ENCODE measurements at regions not wholly inside any gene's neighbourhood (a gene's known extent, or its start where the extent isn't known, plus 50 kb on each side); places are given as distances from the start of the nearest gene placed in this dataset.

GRCh38 chr5:166293892-166294291 lies 1997.6 kb upstream of the WWC1 start:
- Histone ChIP-seq H3K4me3 (ENCODE audit: insufficient read depth, low read depth, low read length, poor library complexity, severe bottlenecking) (no peak overlapping the region), H3K9me3 (ENCODE audit: control insufficient read depth, low read length) (peaks cover 4% of the 10 kb centered on the region)

GRCh38 chr5:166302166-166302565 lies 1989.3 kb upstream of the WWC1 start:
- no peak for DNase-seq
- H3K27ac ChIP-seq (ENCODE audit: insufficient read depth, low read length, poor library complexity, severe bottlenecking), result no peak overlapping the region
- no peaks in the 10 kb centered on the region for H3K27me3 ChIP-seq (replicated peaks; ENCODE audit: control insufficient read depth, insufficient read depth, low read length, poor library complexity, severe bottlenecking)
- no peaks in the 10 kb centered on the region for H3K36me3 ChIP-seq (ENCODE audit: control insufficient read depth, insufficient read depth, low read length)
- no peaks in the 10 kb centered on the region for H3K4me1 ChIP-seq (ENCODE audit: control insufficient read depth, insufficient read depth, low read length, poor library complexity, severe bottlenecking)
- no peak overlapping the region for H3K4me3 ChIP-seq (ENCODE audit: insufficient read depth, low read depth, low read length, poor library complexity, severe bottlenecking)
- no peaks in the 10 kb centered on the region for H3K9me3 ChIP-seq (ENCODE audit: control insufficient read depth, low read length)

More at GRCh38 chr5:166293892-166294291, 1997.6 kb upstream of the WWC1 start:
- H3K4me1 ChIP-seq (ENCODE audit: control insufficient read depth, insufficient read depth, low read length, poor library complexity, severe bottlenecking), result no peaks in the 10 kb centered on the region
- no peak overlapping the region for H3K27ac ChIP-seq (ENCODE audit: insufficient read depth, low read length, poor library complexity, severe bottlenecking)
- no peaks in the 10 kb centered on the region for H3K27me3 ChIP-seq (replicated peaks; ENCODE audit: control insufficient read depth, insufficient read depth, low read length, poor library complexity, severe bottlenecking)
- H3K36me3 ChIP-seq (ENCODE audit: control insufficient read depth, insufficient read depth, low read length), result no peaks in the 10 kb centered on the region
- no peak for DNase-seq

GRCh38 chr5:166317425-166317824 lies 1974.0 kb upstream of the WWC1 start:
- no peaks in the 10 kb centered on the region for H3K36me3 ChIP-seq (ENCODE audit: control insufficient read depth, insufficient read depth, low read length)
- H3K9me3 ChIP-seq (ENCODE audit: control insufficient read depth, low read length), result no peaks in the 10 kb centered on the region
- H3K4me1 ChIP-seq (ENCODE audit: control insufficient read depth, insufficient read depth, low read length, poor library complexity, severe bottlenecking), result no peaks in the 10 kb centered on the region
- H3K27ac ChIP-seq (ENCODE audit: insufficient read depth, low read length, poor library complexity, severe bottlenecking), result no peak overlapping the region
- no peaks in the 10 kb centered on the region for H3K27me3 ChIP-seq (replicated peaks; ENCODE audit: control insufficient read depth, insufficient read depth, low read length, poor library complexity, severe bottlenecking)
- H3K4me3 ChIP-seq (ENCODE audit: insufficient read depth, low read depth, low read length, poor library complexity, severe bottlenecking), result no peak overlapping the region
- no peak for DNase-seq

GRCh38 chr5:166320920-166321480 lies 1970.4 kb upstream of the WWC1 start:
- Histone ChIP-seq H3K4me3 (ENCODE audit: insufficient read depth, low read depth, low read length, poor library complexity, severe bottlenecking) (no peak overlapping the region), H3K36me3 (ENCODE audit: control insufficient read depth, insufficient read depth, low read length) (no peaks in the 10 kb centered on the region), H3K27ac (ENCODE audit: insufficient read depth, low read length, poor library complexity, severe bottlenecking) (no peak overlapping the region), H3K9me3 (ENCODE audit: control insufficient read depth, low read length) (no peaks in the 10 kb centered on the region), H3K4me1 (ENCODE audit: control insufficient read depth, insufficient read depth, low read length, poor library complexity, severe bottlenecking) (no peaks in the 10 kb centered on the region), H3K27me3 (replicated peaks; ENCODE audit: control insufficient read depth, insufficient read depth, low read length, poor library complexity, severe bottlenecking) (no peaks in the 10 kb centered on the region)
- DNase-seq, result no peak

- H3K27me3 ChIP-seq (replicated peaks; ENCODE audit: control insufficient read depth, insufficient read depth, low read length, poor library complexity, severe bottlenecking), result no peaks in the 10 kb centered on the region
- no peak for DNase-seq
- H3K4me1 ChIP-seq (ENCODE audit: control insufficient read depth, insufficient read depth, low read length, poor library complexity, severe bottlenecking), result no peaks in the 10 kb centered on the region
- no peak overlapping the region for H3K4me3 ChIP-seq (ENCODE audit: insufficient read depth, low read depth, low read length, poor library complexity, severe bottlenecking)
- H3K27ac ChIP-seq (ENCODE audit: insufficient read depth, low read length, poor library complexity, severe bottlenecking), result no peak overlapping the region
- no peaks in the 10 kb centered on the region for H3K36me3 ChIP-seq (ENCODE audit: control insufficient read depth, insufficient read depth, low read length)
- H3K9me3 ChIP-seq (ENCODE audit: control insufficient read depth, low read length), result no peaks in the 10 kb centered on the region
Measured at GRCh38 chr5:166324372-166324771, 1967.1 kb upstream of the WWC1 start.

- Histone ChIP-seq H3K4me1 (ENCODE audit: control insufficient read depth, insufficient read depth, low read length, poor library complexity, severe bottlenecking) (no peaks in the 10 kb centered on the region), H3K27ac (ENCODE audit: insufficient read depth, low read length, poor library complexity, severe bottlenecking) (no peak overlapping the region), H3K27me3 (replicated peaks; ENCODE audit: control insufficient read depth, insufficient read depth, low read length, poor library complexity, severe bottlenecking) (no peaks in the 10 kb centered on the region), H3K36me3 (ENCODE audit: control insufficient read depth, insufficient read depth, low read length) (no peaks in the 10 kb centered on the region), H3K4me3 (ENCODE audit: insufficient read depth, low read depth, low read length, poor library complexity, severe bottlenecking) (no peak overlapping the region), H3K9me3 (ENCODE audit: control insufficient read depth, low read length) (no peaks in the 10 kb centered on the region)
- DNase-seq, result no peak
Measured at GRCh38 chr5:166329149-166329800, 1962.2 kb upstream of the WWC1 start.

- no peaks in the 10 kb centered on the region for H3K36me3 ChIP-seq (ENCODE audit: control insufficient read depth, insufficient read depth, low read length)
- DNase-seq, result no peak
Measured at GRCh38 chr5:166330036-166330435, 1961.4 kb upstream of the WWC1 start.

GRCh38 chr5:166331521-166331920 lies 1959.9 kb upstream of the WWC1 start:
- no peaks in the 10 kb centered on the region for H3K4me1 ChIP-seq (ENCODE audit: control insufficient read depth, insufficient read depth, low read length, poor library complexity, severe bottlenecking)
- no peaks in the 10 kb centered on the region for H3K9me3 ChIP-seq (ENCODE audit: control insufficient read depth, low read length)
- H3K4me3 ChIP-seq (ENCODE audit: insufficient read depth, low read depth, low read length, poor library complexity, severe bottlenecking), result no peak overlapping the region
- no peak overlapping the region for H3K27ac ChIP-seq (ENCODE audit: insufficient read depth, low read length, poor library complexity, severe bottlenecking)
- no peaks in the 10 kb centered on the region for H3K27me3 ChIP-seq (replicated peaks; ENCODE audit: control insufficient read depth, insufficient read depth, low read length, poor library complexity, severe bottlenecking)
- DNase-seq, result no peak
- no peaks in the 10 kb centered on the region for H3K36me3 ChIP-seq (ENCODE audit: control insufficient read depth, insufficient read depth, low read length)

More at GRCh38 chr5:166330036-166330435, 1961.4 kb upstream of the WWC1 start:
- H3K27ac ChIP-seq (ENCODE audit: insufficient read depth, low read length, poor library complexity, severe bottlenecking), result no peak overlapping the region
- no peaks in the 10 kb centered on the region for H3K4me1 ChIP-seq (ENCODE audit: control insufficient read depth, insufficient read depth, low read length, poor library complexity, severe bottlenecking)
- H3K9me3 ChIP-seq (ENCODE audit: control insufficient read depth, low read length), result no peaks in the 10 kb centered on the region
- no peak overlapping the region for H3K4me3 ChIP-seq (ENCODE audit: insufficient read depth, low read depth, low read length, poor library complexity, severe bottlenecking)
- H3K27me3 ChIP-seq (replicated peaks; ENCODE audit: control insufficient read depth, insufficient read depth, low read length, poor library complexity, severe bottlenecking), result no peaks in the 10 kb centered on the region

GRCh38 chr5:166338801-166339200 lies 1952.6 kb upstream of the WWC1 start:
- no peak overlapping the region for H3K27ac ChIP-seq (ENCODE audit: insufficient read depth, low read length, poor library complexity, severe bottlenecking)
- no peaks in the 10 kb centered on the region for H3K4me1 ChIP-seq (ENCODE audit: control insufficient read depth, insufficient read depth, low read length, poor library complexity, severe bottlenecking)
- no peak overlapping the region for H3K4me3 ChIP-seq (ENCODE audit: insufficient read depth, low read depth, low read length, poor library complexity, severe bottlenecking)
- no peak for DNase-seq
- no peaks in the 10 kb centered on the region for H3K9me3 ChIP-seq (ENCODE audit: control insufficient read depth, low read length)
- no peaks in the 10 kb centered on the region for H3K27me3 ChIP-seq (replicated peaks; ENCODE audit: control insufficient read depth, insufficient read depth, low read length, poor library complexity, severe bottlenecking)
- H3K36me3 ChIP-seq (ENCODE audit: control insufficient read depth, insufficient read depth, low read length), result no peaks in the 10 kb centered on the region

GRCh38 chr5:166340039-166340438 lies 1951.4 kb upstream of the WWC1 start:
- H3K9me3 ChIP-seq (ENCODE audit: control insufficient read depth, low read length), result no peaks in the 10 kb centered on the region
- no peak for DNase-seq
- H3K4me1 ChIP-seq (ENCODE audit: control insufficient read depth, insufficient read depth, low read length, poor library complexity, severe bottlenecking), result no peaks in the 10 kb centered on the region
- no peaks in the 10 kb centered on the region for H3K27me3 ChIP-seq (replicated peaks; ENCODE audit: control insufficient read depth, insufficient read depth, low read length, poor library complexity, severe bottlenecking)
- no peak overlapping the region for H3K27ac ChIP-seq (ENCODE audit: insufficient read depth, low read length, poor library complexity, severe bottlenecking)
- H3K4me3 ChIP-seq (ENCODE audit: insufficient read depth, low read depth, low read length, poor library complexity, severe bottlenecking), result no peak overlapping the region
- H3K36me3 ChIP-seq (ENCODE audit: control insufficient read depth, insufficient read depth, low read length), result no peaks in the 10 kb centered on the region

Measured in effector memory CD4-positive, alpha-beta T cell (primary cell).